ENCODE measurements at regions not wholly inside any gene's neighbourhood (a gene's known extent, or its start where the extent isn't known, plus 50 kb on each side); places are given as distances from the start of the nearest gene placed in this dataset.
A peak's percentile ranks its signal among the peaks of the same experiment; 100 is the strongest.

GRCh38 chr10:22133749-22134624 lies 83.8 kb downstream of the EBLN1 start (continued):
- TF ChIP-seq, protein P1, sequence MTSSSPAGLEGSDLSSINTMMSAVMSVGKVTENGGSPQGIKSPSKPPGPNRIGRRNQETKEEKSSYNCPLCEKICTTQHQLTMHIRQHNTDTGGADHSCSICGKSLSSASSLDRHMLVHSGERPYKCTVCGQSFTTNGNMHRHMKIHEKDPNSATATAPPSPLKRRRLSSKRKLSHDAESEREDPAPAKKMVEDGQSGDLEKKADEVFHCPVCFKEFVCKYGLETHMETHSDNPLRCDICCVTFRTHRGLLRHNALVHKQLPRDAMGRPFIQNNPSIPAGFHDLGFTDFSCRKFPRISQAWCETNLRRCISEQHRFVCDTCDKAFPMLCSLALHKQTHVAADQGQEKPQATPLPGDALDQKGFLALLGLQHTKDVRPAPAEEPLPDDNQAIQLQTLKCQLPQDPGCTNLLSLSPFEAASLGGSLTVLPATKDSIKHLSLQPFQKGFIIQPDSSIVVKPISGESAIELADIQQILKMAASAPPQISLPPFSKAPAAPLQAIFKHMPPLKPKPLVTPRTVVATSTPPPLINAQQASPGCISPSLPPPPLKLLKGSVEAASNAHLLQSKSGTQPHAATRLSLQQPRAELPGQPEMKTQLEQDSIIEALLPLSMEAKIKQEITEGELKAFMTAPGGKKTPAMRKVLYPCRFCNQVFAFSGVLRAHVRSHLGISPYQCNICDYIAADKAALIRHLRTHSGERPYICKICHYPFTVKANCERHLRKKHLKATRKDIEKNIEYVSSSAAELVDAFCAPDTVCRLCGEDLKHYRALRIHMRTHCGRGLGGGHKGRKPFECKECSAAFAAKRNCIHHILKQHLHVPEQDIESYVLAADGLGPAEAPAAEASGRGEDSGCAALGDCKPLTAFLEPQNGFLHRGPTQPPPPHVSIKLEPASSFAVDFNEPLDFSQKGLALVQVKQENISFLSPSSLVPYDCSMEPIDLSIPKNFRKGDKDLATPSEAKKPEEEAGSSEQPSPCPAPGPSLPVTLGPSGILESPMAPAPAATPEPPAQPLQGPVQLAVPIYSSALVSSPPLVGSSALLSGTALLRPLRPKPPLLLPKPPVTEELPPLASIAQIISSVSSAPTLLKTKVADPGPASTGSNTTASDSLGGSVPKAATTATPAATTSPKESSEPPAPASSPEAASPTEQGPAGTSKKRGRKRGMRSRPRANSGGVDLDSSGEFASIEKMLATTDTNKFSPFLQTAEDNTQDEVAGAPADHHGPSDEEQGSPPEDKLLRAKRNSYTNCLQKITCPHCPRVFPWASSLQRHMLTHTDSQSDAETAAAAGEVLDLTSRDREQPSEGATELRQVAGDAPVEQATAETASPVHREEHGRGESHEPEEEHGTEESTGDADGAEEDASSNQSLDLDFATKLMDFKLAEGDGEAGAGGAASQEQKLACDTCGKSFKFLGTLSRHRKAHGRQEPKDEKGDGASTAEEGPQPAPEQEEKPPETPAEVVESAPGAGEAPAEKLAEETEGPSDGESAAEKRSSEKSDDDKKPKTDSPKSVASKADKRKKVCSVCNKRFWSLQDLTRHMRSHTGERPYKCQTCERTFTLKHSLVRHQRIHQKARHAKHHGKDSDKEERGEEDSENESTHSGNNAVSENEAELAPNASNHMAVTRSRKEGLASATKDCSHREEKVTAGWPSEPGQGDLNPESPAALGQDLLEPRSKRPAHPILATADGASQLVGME (CRISPR knock-in tag; IDR thresholded peaks at IDR 0.05) = no peak
- no peak for TF ChIP-seq ZC3H11A (IDR thresholded peaks at IDR 0.05; ENCODE audit: low read depth, low read length)
- no peak for TF ChIP-seq ZNF217 (CRISPR knock-in tag; IDR thresholded peaks at IDR 0.05)
- TF ChIP-seq ZNF507 (tag; conservative IDR thresholded peaks at IDR 0.05) = no peak
- TF ChIP-seq ZFP36 (IDR thresholded peaks at IDR 0.05; ENCODE audit: low read depth, low read length, partially characterized antibody) = no peak
- TF ChIP-seq ZNF347 (CRISPR knock-in tag; IDR thresholded peaks at IDR 0.05; ENCODE audit: low read depth) = no peak
- no peak for TF ChIP-seq PHB (CRISPR knock-in tag; IDR thresholded peaks at IDR 0.05)
- no peak for TF ChIP-seq ZBTB49 (CRISPR knock-in tag; IDR thresholded peaks at IDR 0.05; ENCODE audit: borderline replicate concordance)
- no peak for TF ChIP-seq ILK (tag; IDR thresholded peaks at IDR 0.05; ENCODE audit: borderline replicate concordance, low read depth)
- peak; percentile 74; the same call in 1 of the 2 replicates for TF ChIP-seq HMG20A (CRISPR knock-in tag; conservative IDR thresholded peaks at IDR 0.05)
- no peak for TF ChIP-seq SUPT5H (IDR thresholded peaks at IDR 0.05)
- no peak for TF ChIP-seq RFX5 (IDR thresholded peaks at IDR 0.05; ENCODE audit: low read depth, low read length)
- peak; percentile 7 to 37; a peak in 2 of 4 replicates for TF ChIP-seq TEAD1 (CRISPR knock-in tag; IDR thresholded peaks at IDR 0.05)
- TF ChIP-seq KAT7 (CRISPR knock-in tag; IDR thresholded peaks at IDR 0.05; ENCODE audit: borderline replicate concordance) = no peak
- no peak for TF ChIP-seq MXI1 (IDR thresholded peaks at IDR 0.05; ENCODE audit: low read depth, low read length)
- TF ChIP-seq ZC3H8 (IDR thresholded peaks at IDR 0.05) = no peak
- peak; percentile 100 for TF ChIP-seq ESRRA (IDR thresholded peaks at IDR 0.05; ENCODE audit: borderline replicate concordance, low read depth)
- no peak for TF ChIP-seq KDM5B (IDR thresholded peaks at IDR 0.05; ENCODE audit: insufficient replicate concordance, low read depth, low read length)
- no peak for TF ChIP-seq PHF20 (IDR thresholded peaks at IDR 0.05; ENCODE audit: partially characterized antibody)
